Dendritic cell treated with granulocyte-macrophage colony-stimulating factor and Interleukin-4, amounts not matched to agents 40 ng/mL and 50 ng/mL, for 4 days (primary cell): ENCODE measurements at regions not wholly inside any gene's neighbourhood (a gene's known extent, or its start where the extent isn't known, plus 50 kb on each side); places are given as distances from the start of the nearest gene placed in this dataset.

ENCODE experiments used
- H3K27ac Mint-ChIP-seq: one replicate; pipeline ENCODE4 v1.8.0; 2022; ENCODE audit warnings: mild to moderate bottlenecking, mixed read lengths
- H3K27me3 Mint-ChIP-seq: one replicate; pipeline ENCODE4 v1.8.0; 2022; ENCODE audit warnings: mild to moderate bottlenecking, mixed read lengths
- H3K36me3 Mint-ChIP-seq: one replicate; pipeline ENCODE4 v1.8.0; 2022; ENCODE audit warnings: low read depth, mixed read lengths
- H3K4me1 Mint-ChIP-seq: one replicate; pipeline ENCODE4 v1.8.0; 2022; ENCODE audit warnings: low read depth, mixed read lengths
- H3K4me3 Mint-ChIP-seq: one replicate; pipeline ENCODE4 v1.8.0; 2022; ENCODE audit warnings: mild to moderate bottlenecking, moderate library complexity, mixed read lengths
- H3K9me3 Mint-ChIP-seq: one replicate; pipeline ENCODE4 v1.8.0; 2022; ENCODE audit warnings: mixed read lengths
- intact Hi-C: fragments of 100-400 bp; cut with micrococcal nuclease; formaldehyde crosslinking; loops from one replicate; pipeline ENCODE4 v1.15.0; 2022

- Mint-ChIP-seq H3K36me3 (no peaks in the 10 kb centered on the region), H3K9me3 (no peaks in the 10 kb centered on the region), H3K4me3 (no peak overlapping the region), H3K27ac (no peak overlapping the region), H3K4me1 (no peaks in the 10 kb centered on the region), H3K27me3 (no peaks in the 10 kb centered on the region)
- intact Hi-C loops: no loop called here
These were observed 131.3 kb downstream of the RTL3 start for GRCh38 chrX:78527818-78528217.

DNA sequence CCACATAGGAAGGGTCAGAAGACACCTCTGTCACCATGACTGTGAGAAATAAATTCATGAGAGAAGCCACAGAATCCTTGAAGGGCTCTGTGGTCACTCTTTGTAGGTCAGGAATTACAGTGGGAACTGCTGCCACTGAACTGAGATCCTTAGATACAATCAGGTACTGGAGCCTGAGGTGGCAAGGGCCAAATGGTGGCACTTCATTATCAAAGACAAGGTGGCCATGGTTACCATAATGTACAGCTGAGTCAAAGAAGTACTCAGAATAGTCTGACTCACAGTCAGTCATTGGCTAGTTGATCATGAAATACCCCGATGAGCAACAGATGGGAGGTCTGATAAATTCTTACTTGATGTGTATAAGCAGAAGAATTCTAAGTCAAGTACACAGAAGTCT, 131.9 kb downstream of the RTL3 start:
- Mint-ChIP-seq H3K9me3 (no peaks in the 10 kb centered on the region), H3K36me3 (no peaks in the 10 kb centered on the region)

GRCh38 chrX:78522601-78523000, 136.5 kb downstream of the RTL3 start:
- Mint-ChIP-seq H3K9me3 (no peaks in the 10 kb centered on the region), H3K27ac (no peak overlapping the region), H3K36me3 (no peaks in the 10 kb centered on the region), H3K4me3 (no peak overlapping the region), H3K4me1 (no peaks in the 10 kb centered on the region), H3K27me3 (no peaks in the 10 kb centered on the region)
- intact Hi-C loops: no loop called here

More for the DNA sequence above, 131.9 kb downstream of the RTL3 start:
- H3K27ac Mint-ChIP-seq: no peak overlapping the region
- no peak overlapping the region for H3K4me3 Mint-ChIP-seq
- H3K27me3 Mint-ChIP-seq: no peaks in the 10 kb centered on the region
- intact Hi-C loops: no loop called here
- no peaks in the 10 kb centered on the region for H3K4me1 Mint-ChIP-seq

DNA sequence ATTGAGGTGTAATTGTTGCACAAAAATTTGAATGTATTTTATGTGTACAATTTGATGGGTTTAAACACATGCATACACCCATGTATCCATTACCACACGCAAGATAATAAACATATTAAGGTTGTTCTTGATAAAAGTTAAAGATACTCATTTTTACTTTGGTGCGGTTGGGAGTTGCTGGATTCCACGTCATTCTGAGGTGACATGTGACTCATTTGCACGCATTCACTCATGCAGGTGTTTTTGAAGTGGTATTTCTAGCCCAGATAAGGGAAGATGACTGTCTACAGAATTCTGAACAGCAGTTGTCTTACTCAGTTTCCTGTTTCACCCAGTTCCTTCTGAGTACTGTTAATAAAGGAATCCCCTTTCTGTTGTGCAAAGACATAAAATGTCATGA, 142.0 kb downstream of the RTL3 start:
- intact Hi-C loops: no loop called here
- Mint-ChIP-seq H3K9me3 (no peaks in the 10 kb centered on the region), H3K4me3 (no peak overlapping the region), H3K4me1 (no peaks in the 10 kb centered on the region), H3K27ac (no peak overlapping the region), H3K27me3 (no peaks in the 10 kb centered on the region), H3K36me3 (no peaks in the 10 kb centered on the region)

DNA sequence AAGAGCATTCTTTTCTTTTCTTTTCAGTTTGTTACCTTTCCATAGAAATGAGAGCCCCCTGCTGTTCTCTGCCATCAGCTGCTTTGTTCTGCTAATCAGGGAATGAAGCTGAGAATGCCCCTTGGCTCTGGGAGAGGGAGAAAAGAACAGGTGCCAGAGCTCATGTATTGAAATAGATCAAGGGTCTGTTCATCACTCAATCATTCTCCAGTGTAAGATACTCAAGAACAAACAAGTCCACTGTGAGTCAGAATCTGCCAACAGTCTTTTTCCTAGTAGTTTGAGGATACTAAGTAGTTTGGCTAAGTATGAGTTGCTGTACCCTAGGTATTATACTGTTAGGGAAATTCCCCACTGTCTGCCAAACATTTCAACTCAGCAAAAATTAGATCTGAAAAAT, 144.3 kb downstream of the RTL3 start:
- H3K4me3 Mint-ChIP-seq: no peak overlapping the region
- H3K4me1 Mint-ChIP-seq: no peaks in the 10 kb centered on the region
- no peaks in the 10 kb centered on the region for H3K9me3 Mint-ChIP-seq
- no peaks in the 10 kb centered on the region for H3K36me3 Mint-ChIP-seq
- intact Hi-C loops: no loop called here
- H3K27ac Mint-ChIP-seq: no peak overlapping the region
- H3K27me3 Mint-ChIP-seq: no peaks in the 10 kb centered on the region

- Mint-ChIP-seq H3K27ac (no peak overlapping the region), H3K4me1 (no peaks in the 10 kb centered on the region), H3K9me3 (no peaks in the 10 kb centered on the region), H3K36me3 (no peaks in the 10 kb centered on the region), H3K27me3 (no peaks in the 10 kb centered on the region), H3K4me3 (no peak overlapping the region)
- intact Hi-C loops: no loop called here
These were observed 145.0 kb downstream of the RTL3 start for GRCh38 chrX:78513971-78514738.

GRCh38 chrX:78506248-78506647, 152.9 kb downstream of the RTL3 start:
- Mint-ChIP-seq H3K4me1 (no peaks in the 10 kb centered on the region), H3K27ac (no peak overlapping the region), H3K9me3 (no peaks in the 10 kb centered on the region), H3K4me3 (no peak overlapping the region), H3K36me3 (no peaks in the 10 kb centered on the region), H3K27me3 (no peaks in the 10 kb centered on the region)
- intact Hi-C loops: no loop called here

- H3K36me3 Mint-ChIP-seq: no peaks in the 10 kb centered on the region
- no peaks in the 10 kb centered on the region for H3K9me3 Mint-ChIP-seq
- no peaks in the 10 kb centered on the region for H3K4me1 Mint-ChIP-seq
- no peak overlapping the region for H3K27ac Mint-ChIP-seq
- H3K27me3 Mint-ChIP-seq: no peaks in the 10 kb centered on the region
- H3K4me3 Mint-ChIP-seq: no peak overlapping the region
- intact Hi-C loops: no loop called here
These were observed 162.6 kb downstream of the RTL3 start for GRCh38 chrX:78496483-78496882.

GRCh38 chrX:78493180-78493579, 165.8 kb upstream of the CYSLTR1 start:
- Mint-ChIP-seq H3K36me3 (no peaks in the 10 kb centered on the region), H3K27ac (no peak overlapping the region), H3K4me1 (no peaks in the 10 kb centered on the region), H3K4me3 (no peak overlapping the region), H3K9me3 (no peaks in the 10 kb centered on the region), H3K27me3 (no peaks in the 10 kb centered on the region)
- intact Hi-C loops: no loop called here

GRCh38 chrX:78476701-78477100, 149.3 kb upstream of the CYSLTR1 start:
- no peaks in the 10 kb centered on the region for H3K36me3 Mint-ChIP-seq
- H3K27me3 Mint-ChIP-seq: no peaks in the 10 kb centered on the region
- no peak overlapping the region for H3K4me3 Mint-ChIP-seq
- no peaks in the 10 kb centered on the region for H3K4me1 Mint-ChIP-seq
- H3K9me3 Mint-ChIP-seq: no peaks in the 10 kb centered on the region
- intact Hi-C loops: no loop called here
- H3K27ac Mint-ChIP-seq: no peak overlapping the region

DNA sequence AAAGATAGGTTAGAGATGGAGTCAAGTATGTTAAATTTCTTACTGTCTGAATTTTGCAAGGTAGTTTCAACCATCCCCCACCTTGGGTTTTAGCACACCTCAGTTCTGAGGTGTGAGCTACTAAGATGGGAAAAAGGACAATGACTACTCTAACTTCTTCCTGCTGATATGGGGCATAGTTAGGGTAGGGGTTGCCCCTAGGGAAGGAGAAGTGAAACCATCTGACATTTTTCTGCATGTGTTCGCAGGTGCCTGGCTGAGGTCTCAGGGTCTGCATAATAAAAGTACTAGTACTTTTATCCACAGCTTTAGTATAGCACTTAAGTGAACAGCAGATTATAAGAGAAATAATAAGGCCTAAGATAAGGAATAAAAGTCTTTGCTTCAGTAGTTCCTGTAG, 129.5 kb upstream of the CYSLTR1 start:
- Mint-ChIP-seq H3K36me3 (no peaks in the 10 kb centered on the region), H3K27ac (no peak overlapping the region), H3K4me3 (no peak overlapping the region), H3K9me3 (peaks cover 10% of the 10 kb centered on the region), H3K27me3 (no peaks in the 10 kb centered on the region), H3K4me1 (no peaks in the 10 kb centered on the region)
- intact Hi-C loops: no loop called here

- no peaks in the 10 kb centered on the region for H3K4me1 Mint-ChIP-seq
- no peak overlapping the region for H3K27ac Mint-ChIP-seq
- H3K9me3 Mint-ChIP-seq: no peaks in the 10 kb centered on the region
- intact Hi-C loops: no loop called here
- no peaks in the 10 kb centered on the region for H3K36me3 Mint-ChIP-seq
- no peaks in the 10 kb centered on the region for H3K27me3 Mint-ChIP-seq
- H3K4me3 Mint-ChIP-seq: no peak overlapping the region
These were observed 128.5 kb upstream of the CYSLTR1 start for GRCh38 chrX:78455901-78456300.

DNA sequence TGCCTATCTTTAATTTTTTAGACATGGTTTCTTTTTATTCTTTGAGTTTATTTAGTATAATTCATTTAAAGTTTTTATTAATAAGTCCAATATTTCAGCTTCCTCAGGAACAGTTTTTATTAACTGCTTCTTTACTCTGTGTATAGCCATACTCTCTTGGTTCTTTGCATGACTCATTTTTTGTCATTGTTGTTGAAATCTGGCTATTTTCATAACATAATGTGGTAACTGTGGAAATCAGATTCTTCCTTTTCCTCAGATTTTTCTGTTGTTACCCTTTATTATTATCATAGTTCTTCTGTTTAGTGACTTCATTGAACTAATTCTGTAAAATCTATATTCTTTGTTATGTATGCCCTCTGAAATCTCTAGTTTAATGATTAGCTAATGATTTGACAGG, 124.9 kb upstream of the CYSLTR1 start:
- no peaks in the 10 kb centered on the region for H3K36me3 Mint-ChIP-seq
- intact Hi-C loops: no loop called here
- H3K4me3 Mint-ChIP-seq: no peak overlapping the region
- H3K27me3 Mint-ChIP-seq: no peaks in the 10 kb centered on the region
- no peak overlapping the region for H3K27ac Mint-ChIP-seq
- H3K9me3 Mint-ChIP-seq: peaks cover 12% of the 10 kb centered on the region
- no peaks in the 10 kb centered on the region for H3K4me1 Mint-ChIP-seq

DNA sequence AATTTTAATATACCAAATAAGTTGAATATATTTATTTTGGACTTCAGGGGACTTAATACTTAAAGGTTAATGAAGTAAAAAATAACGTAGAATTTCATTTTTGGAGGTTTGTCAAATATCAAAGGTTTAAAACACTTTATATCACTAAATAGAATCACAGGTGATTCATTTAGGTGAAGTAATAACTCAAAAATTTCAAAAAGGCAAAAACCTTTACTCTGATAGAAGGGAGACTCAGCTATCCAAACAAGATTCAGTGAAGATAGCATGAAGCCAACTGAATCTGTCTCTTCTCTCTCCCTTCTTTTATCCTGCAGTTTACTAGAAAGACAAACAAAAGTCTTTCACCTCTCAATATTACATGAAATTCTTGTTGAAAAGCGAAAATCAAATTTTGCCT, 110.2 kb upstream of the CYSLTR1 start:
- peaks cover 5% of the 10 kb centered on the region for H3K9me3 Mint-ChIP-seq
- no peaks in the 10 kb centered on the region for H3K4me1 Mint-ChIP-seq
- intact Hi-C loops: no loop called here
- H3K36me3 Mint-ChIP-seq: no peaks in the 10 kb centered on the region
- no peak overlapping the region for H3K4me3 Mint-ChIP-seq
- H3K27me3 Mint-ChIP-seq: no peaks in the 10 kb centered on the region
- H3K27ac Mint-ChIP-seq: no peak overlapping the region

GRCh38 chrX:78429172-78429571, 101.8 kb upstream of the CYSLTR1 start:
- Mint-ChIP-seq H3K27ac (no peak overlapping the region), H3K4me3 (no peak overlapping the region), H3K27me3 (no peaks in the 10 kb centered on the region), H3K4me1 (no peaks in the 10 kb centered on the region), H3K9me3 (peaks cover 9% of the 10 kb centered on the region), H3K36me3 (no peaks in the 10 kb centered on the region)
- intact Hi-C loops: no loop called here
